ENCODE measurements at regions not wholly inside any gene's neighbourhood (a gene's known extent, or its start where the extent isn't known, plus 50 kb on each side); places are given as distances from the start of the nearest gene placed in this dataset.

DNA sequence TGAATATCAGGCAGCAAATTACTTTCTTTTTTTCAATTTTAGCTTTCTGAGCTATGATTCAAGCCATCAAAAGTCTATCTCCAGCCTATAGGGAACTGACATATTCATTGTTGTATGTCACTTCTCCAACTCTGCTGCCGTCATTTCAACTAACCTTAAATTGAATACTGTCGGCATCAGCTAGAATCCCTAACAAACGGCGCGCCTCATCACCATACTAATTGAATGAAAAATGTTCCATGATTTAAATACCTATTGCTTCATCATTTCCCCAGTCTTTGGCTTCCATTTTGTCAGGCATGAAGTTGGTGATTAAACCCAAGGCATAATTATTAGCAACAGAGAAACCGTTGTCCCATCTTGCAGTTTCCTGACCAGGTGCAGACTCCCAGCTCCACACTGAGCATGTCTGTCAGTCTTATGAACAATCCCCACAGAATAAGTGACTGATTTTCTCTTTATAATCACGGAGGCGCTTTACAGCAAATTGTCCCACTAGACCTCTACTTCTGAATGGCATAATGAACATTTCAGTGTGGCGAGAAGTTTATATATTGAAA, 83.5 kb upstream of the NPY start:
- TF ChIP-seq MAFK (IDR thresholded peaks at IDR 0.05; ENCODE audit: low read depth, low read length), result no peak
- TF ChIP-seq BHLHE40 (IDR thresholded peaks at IDR 0.05; ENCODE audit: low read depth, low read length), result no peak
- no peak for TF ChIP-seq POLR2A (IDR thresholded peaks at IDR 0.05; ENCODE audit: low read depth, low read length)
- H3K23ac ChIP-seq (ENCODE audit: low read depth, low read length), result no peak overlapping the region
- no peak overlapping the region for H2BK5ac ChIP-seq (ENCODE audit: low read depth, low read length, poor library complexity, severe bottlenecking)
- in situ Hi-C loops (cut with MboI; ENCODE audit: low sequenced_read_pairs) (no loop called here), dilution Hi-C loops (cut with HindIII; ENCODE audit: low sequenced_read_pairs, unreplicated experiment) (no loop called here), intact Hi-C loops (cut with micrococcal nuclease) (no loop called here)
- H3K14ac ChIP-seq (replicated peaks; ENCODE audit: low read depth, low read length), result no peak overlapping the region
- no peak overlapping the region for H4K91ac ChIP-seq (ENCODE audit: insufficient read depth, low read depth, low read length)
- ATAC-seq (ENCODE audit: low read depth) (no peak), DNase-seq (no peak)
- H3K9ac ChIP-seq (ENCODE audit: low read depth, low read length), result no peak overlapping the region
- H3K36me3 ChIP-seq (ENCODE audit: control insufficient read depth, insufficient read depth, low read length), result no peaks in the 10 kb centered on the region
- no peaks in the 10 kb centered on the region for H3K9me1 ChIP-seq (ENCODE audit: insufficient read depth, low read length)
- no peaks in the 10 kb centered on the region for H3K4me1 ChIP-seq (ENCODE audit: control insufficient read depth, insufficient read depth, low read length)
- H2BK120ac ChIP-seq (ENCODE audit: low read depth, low read length), result no peak overlapping the region
- no peak overlapping the region for H2BK20ac ChIP-seq (ENCODE audit: low read depth, low read length)
- H3K56ac ChIP-seq (ENCODE audit: extremely low read depth, insufficient read depth, low read length), result no peak overlapping the region
- no peak overlapping the region for H3K4me3 ChIP-seq (ENCODE audit: insufficient read depth, low read depth, low read length)
- no peak overlapping the region for H3K27ac ChIP-seq (ENCODE audit: insufficient read depth, low read length)
- no peak overlapping the region for H2AK9ac ChIP-seq (replicated peaks; ENCODE audit: low read depth, low read length, poor library complexity)
- H3K4ac ChIP-seq (ENCODE audit: low read depth, low read length), result no peak overlapping the region
- no peaks in the 10 kb centered on the region for H4K20me1 ChIP-seq (ENCODE audit: insufficient read depth, low read length)
- ChIA-PET POLR2A (ENCODE audit: unreplicated experiment) (no interaction called here), CTCF (no interaction called here)
- WGBS, 2 experiments (ENCODE audit: extremely low coverage in 2 of 2, insufficient read length in 1 of 2), result no CpG with 5 or more reads among the region's 9 CpGs
- H2AFZ ChIP-seq (replicated peaks; ENCODE audit: low read length, poor library complexity), result no peak overlapping the region
- no peak overlapping the region for H2BK15ac ChIP-seq (ENCODE audit: low read depth, low read length)
- H4K8ac ChIP-seq (ENCODE audit: low read depth in 2 of 2, low read length in 2 of 2), result no peak overlapping the region
- H3K79me1 ChIP-seq (ENCODE audit: low read depth in 1 of 2, low read length in 2 of 2), result no peaks in the 10 kb centered on the region
- H4K5ac ChIP-seq (ENCODE audit: low read depth, low read length), result no peak overlapping the region
- no TSS peak for BruUV-seq (replicated peaks)
- no peak overlapping the region for H3K18ac ChIP-seq (ENCODE audit: low read depth, low read length)
- H3K4me2 ChIP-seq (ENCODE audit: low read depth, low read length), result no peak overlapping the region
- H3K27me3 ChIP-seq (ENCODE audit: control insufficient read depth, insufficient read depth, low read length), result no peaks in the 10 kb centered on the region
- H2AK5ac ChIP-seq (ENCODE audit: low read depth, low read length), result no peak overlapping the region
- no peaks in the 10 kb centered on the region for H3K9me3 ChIP-seq (ENCODE audit: control insufficient read depth, insufficient read depth, low read length)

All from IMR-90 (cell line).